HCT116 (cell line): ENCODE measurements at regions not wholly inside any gene's neighbourhood (a gene's known extent, or its start where the extent isn't known, plus 50 kb on each side); places are given as distances from the start of the nearest gene placed in this dataset.

Experiments
- ATAC-seq: fragments of 200-7000 bp; cut with Tn5 transposase; 2 replicates; pipeline ENCODE4 v1.9.1; 2020; ENCODE audit warnings: mild to moderate bottlenecking, moderate library complexity
- BruUV-seq: library from RNA; stranded (reverse); fragments of 400-500 nt; replicated peaks from 2 replicates; lab custom pipeline; 2021; lab: Mats Ljungman, UMichigan
- CTCF ChIA-PET: fragments of 300-600 bp; sonication (Branson Sonifier 250); formaldehyde crosslinking; loops from one replicate; lab custom pipeline; 2021; ENCODE audit warnings: antibody characterized with exemption; lab: Charles Lee
- POLR2A ChIA-PET: fragments of 300-600, 350-600 bp; sonication (Branson Sonifier 250); formaldehyde crosslinking; loops from one replicate; lab custom pipeline; 2021; ENCODE audit warnings: antibody characterized with exemption; lab: Charles Lee
- RAD21 ChIA-PET, 2 experiments: fragments of 300-600 bp; sonication (Branson Sonifier 250); formaldehyde crosslinking; loops; one replicate each; lab custom pipeline; 2023; ENCODE audit warnings: low total read pairs in 2 of 2; ENCODE audit not compliant: uncharacterized antibody in 2 of 2, unreplicated experiment in 2 of 2, low non-redundant PET in 1 of 2; lab: Charles Lee
- DNase-seq: peaks from one replicate; pipeline ENCODE4 v3.0.0-alpha.2; 2010; ENCODE audit warnings: low read depth, low spot score
- H2AFZ ChIP-seq: fragments of 200-600 bp; shearing (Covaris generic), sonication (generic); 2 replicates; pipeline ENCODE4 v1.6.1; 2017; ENCODE audit warnings: low read depth, mixed run types, mixed read lengths, antibody characterized with exemption, low read length; ENCODE audit not compliant: poor library complexity, severe bottlenecking
- H3K27ac ChIP-seq: 2 replicates; pipeline ENCODE4 v1.5.1; 2012; ENCODE audit warnings: low read depth, low read length
- H3K27me3 ChIP-seq: fragments of 200-600 bp; sonication (generic); 2 replicates; pipeline ENCODE4 v1.6.1; 2016; ENCODE audit warnings: mixed run types, low read length, mixed read lengths; ENCODE audit not compliant: insufficient read depth
- H3K36me3 ChIP-seq, 2 experiments: fragments of 200-500 bp in 1 of 2; fragments of 200-600 bp in 1 of 2; sonication (Bioruptor generic) in 1 of 2; sonication (generic) in 1 of 2; 2 replicates each; pipeline versions ENCODE4 v1.5.1 to v1.6.1; 2014 to 2016; ENCODE audit warnings: low read length in 2 of 2, inconsistent platforms in 1 of 2, mixed read lengths in 1 of 2, mixed run types in 1 of 2; ENCODE audit not compliant: insufficient read depth in 2 of 2, control insufficient read depth in 1 of 2
- H3K4me1 ChIP-seq, 2 experiments: fragments of 200-600 bp in 1 of 2; sonication (generic) in 1 of 2; 2 replicates each; pipeline versions ENCODE4 v1.5.1 to v1.6.1; 2012 to 2017; ENCODE audit warnings: low read length in 2 of 2, inconsistent platforms in 1 of 2, mild to moderate bottlenecking in 1 of 2, mixed read lengths in 1 of 2, mixed run types in 1 of 2, moderate library complexity in 1 of 2; ENCODE audit not compliant: insufficient read depth in 2 of 2, control insufficient read depth in 1 of 2
- H3K4me2 ChIP-seq: fragments of 200-600 bp; sonication (generic); 2 replicates; pipeline ENCODE4 v1.6.1; 2017; ENCODE audit warnings: mixed run types, low read length, mixed read lengths
- H3K4me3 ChIP-seq, 2 experiments: fragments of 200-600 bp in 1 of 2; sonication (generic) in 1 of 2; replicated peaks in 1 of 2; 2 replicates each; pipeline ENCODE4 v1.5.1; 2011 to 2016; ENCODE audit warnings: low read length in 2 of 2, control low read depth in 1 of 2, low read depth in 1 of 2, mild to moderate bottlenecking in 1 of 2, mixed read lengths in 1 of 2, mixed run types in 1 of 2
- H3K79me2 ChIP-seq: fragments of 200-600 bp; sonication (generic); 2 replicates; pipeline ENCODE4 v1.6.1; 2017; ENCODE audit warnings: mild to moderate bottlenecking, mixed run types, low read length, moderate library complexity, mixed read lengths; ENCODE audit not compliant: insufficient read depth
- H3K9ac ChIP-seq: fragments of 200-600 bp; sonication (generic); 2 replicates; pipeline ENCODE4 v1.6.1; 2016; ENCODE audit warnings: low read length, mixed read lengths
- H3K9me2 ChIP-seq: fragments of 200-600 bp; sonication (generic), shearing (Covaris generic); 2 replicates; pipeline ENCODE4 v1.6.1; 2017; ENCODE audit warnings: mixed run types, mild to moderate bottlenecking, moderate library complexity; ENCODE audit not compliant: insufficient read depth
- H3K9me3 ChIP-seq, 2 experiments: fragments of 200-500 bp in 1 of 2; fragments of 200-600 bp in 1 of 2; sonication (Bioruptor generic) in 1 of 2; sonication (generic) in 1 of 2; 2 replicates each; pipeline ENCODE4 v1.6.1; 2014 to 2017; ENCODE audit warnings: low read length in 2 of 2, mixed read lengths in 2 of 2, inconsistent platforms in 1 of 2, low read depth in 1 of 2, mild to moderate bottlenecking in 1 of 2, mixed run types in 1 of 2, moderate library complexity in 1 of 2; ENCODE audit not compliant: control insufficient read depth in 1 of 2, insufficient read depth in 1 of 2
- H4K20me1 ChIP-seq: fragments of 200-600 bp; sonication (generic), shearing (Covaris generic); 2 replicates; pipeline ENCODE4 v1.6.1; 2017; ENCODE audit warnings: mixed run types, mild to moderate bottlenecking, moderate library complexity; ENCODE audit not compliant: insufficient read depth
- CEBPB ChIP-seq: IDR thresholded peaks from 2 replicates; pipeline ENCODE4 v1.6.1; 2012; ENCODE audit warnings: low read depth
- EGR1 ChIP-seq: IDR thresholded peaks from 2 replicates; pipeline ENCODE4 v1.6.1; 2012; ENCODE audit warnings: low read depth
- ELF1 ChIP-seq: IDR thresholded peaks from 2 replicates; pipeline ENCODE4 v1.6.1; 2012; ENCODE audit warnings: low read depth, borderline replicate concordance
- EZH2 ChIP-seq: fragments of 200-600 bp; sonication (generic); IDR thresholded peaks from 2 replicates; pipeline ENCODE4 v1.6.1; 2017; ENCODE audit warnings: antibody characterized with exemption, mixed run types
- EZH2phosphoT487 ChIP-seq: fragments of 200-600 bp; IDR thresholded peaks from 2 replicates; pipeline ENCODE4 v1.6.1; 2018; ENCODE audit warnings: antibody characterized with exemption, borderline replicate concordance
- FOSL1 ChIP-seq: IDR thresholded peaks from 2 replicates; pipeline ENCODE4 v1.6.1; 2012; ENCODE audit warnings: low read depth
- JUND ChIP-seq: IDR thresholded peaks from 2 replicates; pipeline ENCODE4 v1.6.1; 2012
- MAX ChIP-seq: IDR thresholded peaks from 2 replicates; pipeline ENCODE4 v1.6.1; 2012
- POLR2A ChIP-seq: IDR thresholded peaks from 2 replicates; pipeline ENCODE4 v1.7.0; 2011; ENCODE audit warnings: borderline replicate concordance; ENCODE audit not compliant: insufficient read depth, insufficient read length; ENCODE audit errors: extremely low read depth
- RAD21 ChIP-seq: IDR thresholded peaks from 2 replicates; pipeline ENCODE4 v1.6.1; 2012; ENCODE audit warnings: low read depth, mild to moderate bottlenecking
- SIN3A ChIP-seq: IDR thresholded peaks from 2 replicates; pipeline ENCODE4 v1.6.1; 2012; ENCODE audit warnings: low read depth
- SRF ChIP-seq: IDR thresholded peaks from 2 replicates; pipeline ENCODE4 v1.6.1; 2012; ENCODE audit warnings: low read depth
- YY1 ChIP-seq: IDR thresholded peaks from 2 replicates; pipeline ENCODE4 v1.6.1; 2011; ENCODE audit warnings: low read length, low read depth, moderate library complexity, mild to moderate bottlenecking; ENCODE audit not compliant: insufficient replicate concordance; ENCODE audit errors: extremely low read depth
- intact Hi-C: fragments of 100-400 bp; cut with micrococcal nuclease; formaldehyde crosslinking; loops from 2 replicates; pipeline ENCODE4 v1.10.0; 2022
- TF ChIP-seq, protein P1 (sequence below): IDR thresholded peaks from 2 replicates; pipeline ENCODE4 v1.6.1; 2012; ENCODE audit warnings: low read depth

GRCh38 chr2:138247302-138247701 lies 254.3 kb upstream of the SPOPL start:
- TF ChIP-seq FOSL1: no peak
- no peak for TF ChIP-seq POLR2A
- no peak for TF ChIP-seq EZH2phosphoT487
- TF ChIP-seq, protein P1, sequence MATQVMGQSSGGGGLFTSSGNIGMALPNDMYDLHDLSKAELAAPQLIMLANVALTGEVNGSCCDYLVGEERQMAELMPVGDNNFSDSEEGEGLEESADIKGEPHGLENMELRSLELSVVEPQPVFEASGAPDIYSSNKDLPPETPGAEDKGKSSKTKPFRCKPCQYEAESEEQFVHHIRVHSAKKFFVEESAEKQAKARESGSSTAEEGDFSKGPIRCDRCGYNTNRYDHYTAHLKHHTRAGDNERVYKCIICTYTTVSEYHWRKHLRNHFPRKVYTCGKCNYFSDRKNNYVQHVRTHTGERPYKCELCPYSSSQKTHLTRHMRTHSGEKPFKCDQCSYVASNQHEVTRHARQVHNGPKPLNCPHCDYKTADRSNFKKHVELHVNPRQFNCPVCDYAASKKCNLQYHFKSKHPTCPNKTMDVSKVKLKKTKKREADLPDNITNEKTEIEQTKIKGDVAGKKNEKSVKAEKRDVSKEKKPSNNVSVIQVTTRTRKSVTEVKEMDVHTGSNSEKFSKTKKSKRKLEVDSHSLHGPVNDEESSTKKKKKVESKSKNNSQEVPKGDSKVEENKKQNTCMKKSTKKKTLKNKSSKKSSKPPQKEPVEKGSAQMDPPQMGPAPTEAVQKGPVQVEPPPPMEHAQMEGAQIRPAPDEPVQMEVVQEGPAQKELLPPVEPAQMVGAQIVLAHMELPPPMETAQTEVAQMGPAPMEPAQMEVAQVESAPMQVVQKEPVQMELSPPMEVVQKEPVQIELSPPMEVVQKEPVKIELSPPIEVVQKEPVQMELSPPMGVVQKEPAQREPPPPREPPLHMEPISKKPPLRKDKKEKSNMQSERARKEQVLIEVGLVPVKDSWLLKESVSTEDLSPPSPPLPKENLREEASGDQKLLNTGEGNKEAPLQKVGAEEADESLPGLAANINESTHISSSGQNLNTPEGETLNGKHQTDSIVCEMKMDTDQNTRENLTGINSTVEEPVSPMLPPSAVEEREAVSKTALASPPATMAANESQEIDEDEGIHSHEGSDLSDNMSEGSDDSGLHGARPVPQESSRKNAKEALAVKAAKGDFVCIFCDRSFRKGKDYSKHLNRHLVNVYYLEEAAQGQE: no peak
- TF ChIP-seq EZH2: no peak
- no peak for TF ChIP-seq RAD21
- no peak for TF ChIP-seq SRF
- TF ChIP-seq ELF1: no peak
- TF ChIP-seq CEBPB: no peak
- TF ChIP-seq JUND: no peak
- TF ChIP-seq EGR1: no peak
- TF ChIP-seq MAX: no peak
- TF ChIP-seq SIN3A: no peak
- TF ChIP-seq YY1: no peak
- POLR2A ChIA-PET: no interaction called here
- Histone ChIP-seq H3K27ac (no peak overlapping the region), H2AFZ (no peak overlapping the region), H3K9me3 (no peaks in the 10 kb centered on the region), H3K9ac (no peak overlapping the region), H3K79me2 (no peaks in the 10 kb centered on the region), H4K20me1 (no peaks in the 10 kb centered on the region), H3K36me3 (no peaks in the 10 kb centered on the region), H3K4me3 (no peak overlapping the region), H3K4me1 (peaks cover 0 to 11% of the 10 kb centered on the region in 2 experiments; a peak in 2 of 4 replicates), H3K4me2 (no peak overlapping the region), H3K9me2 (no peaks in the 10 kb centered on the region; the same call in 1 of the 2 replicates), H3K27me3 (no peaks in the 10 kb centered on the region)
- intact Hi-C loops: no loop called here
- RAD21 ChIA-PET: no interaction called here
- no TSS peak for BruUV-seq
- CTCF ChIA-PET: no interaction called here
- DNase-seq (no peak), ATAC-seq (no peak)
